Superior temporal gyrus (tissue), 1 donor: ENCODE measurements at regions not wholly inside any gene's neighbourhood (a gene's known extent, or its start where the extent isn't known, plus 50 kb on each side); places are given as distances from the start of the nearest gene placed in this dataset.
A peak's percentile ranks its signal among the peaks of the same experiment; 100 is the strongest.
"Not testable (repeated sequence)": the region's sequence is repeated elsewhere in the genome, so short reads cannot be mapped to it uniquely, and the experiment has no call there.

Source experiments
- DNase-seq: peaks from one replicate; pipeline ENCODE4 v3.0.0-alpha.2; 2016; ENCODE audit errors: extremely low spot score

- DNase-seq, result no peak
These were observed 486.5 kb downstream of the NUP35 start for GRCh38 chr2:183610724-183611123.

GRCh38 chr2:183614799-183615435 is 490.7 kb downstream of the NUP35 start:
- peak; percentile 62 for DNase-seq

- DNase-seq, result no peak
These were observed 499.0 kb downstream of the NUP35 start for GRCh38 chr2:183623227-183623626.

- DNase-seq, result no peak
These were observed 506.7 kb downstream of the NUP35 start for GRCh38 chr2:183630964-183631363.

GRCh38 chr2:183656121-183656520 is 531.9 kb downstream of the NUP35 start:
- peak; percentile 27 for DNase-seq

- no peak for DNase-seq
These were observed 541.2 kb downstream of the NUP35 start for GRCh38 chr2:183665425-183665824.

DNA sequence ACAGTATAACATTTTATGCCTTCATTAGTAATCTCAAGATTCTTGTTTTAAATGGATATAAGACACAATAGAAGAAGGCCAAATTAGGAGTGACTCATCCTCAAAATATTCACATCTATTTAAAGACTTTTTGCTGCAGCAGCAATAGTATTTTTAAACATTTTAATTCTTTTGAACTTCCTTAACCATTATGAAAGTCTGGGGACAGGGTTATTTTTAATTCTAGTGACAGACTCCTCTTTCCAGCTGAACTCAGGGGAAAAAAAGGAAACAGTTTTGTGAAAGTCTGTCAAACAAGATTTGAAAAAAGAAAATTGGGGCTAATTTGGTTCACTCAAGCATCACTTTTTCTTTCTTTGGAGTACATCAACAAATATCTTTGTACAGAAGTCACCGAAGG is 541.8 kb downstream of the NUP35 start:
- DNase-seq, result peak; percentile 44

DNA sequence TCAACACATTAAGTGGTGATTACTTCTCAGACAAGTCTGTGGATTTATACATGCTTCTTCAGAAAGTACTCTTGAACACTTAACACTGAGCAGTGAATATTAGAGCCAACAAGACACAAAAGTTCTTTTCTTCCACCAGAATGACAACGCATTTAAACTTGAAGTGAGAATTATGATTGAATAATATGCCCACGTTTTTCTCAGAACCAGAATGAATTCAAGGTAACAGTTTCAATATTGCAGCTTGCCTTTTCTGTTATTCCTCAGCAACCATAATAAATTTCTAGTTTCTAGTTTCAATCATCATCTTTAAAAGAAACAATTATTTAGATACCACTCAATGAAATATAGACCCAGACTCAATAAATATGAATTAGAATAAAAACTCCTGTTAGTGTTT is 547.0 kb downstream of the NUP35 start:
- DNase-seq, result no peak

DNA sequence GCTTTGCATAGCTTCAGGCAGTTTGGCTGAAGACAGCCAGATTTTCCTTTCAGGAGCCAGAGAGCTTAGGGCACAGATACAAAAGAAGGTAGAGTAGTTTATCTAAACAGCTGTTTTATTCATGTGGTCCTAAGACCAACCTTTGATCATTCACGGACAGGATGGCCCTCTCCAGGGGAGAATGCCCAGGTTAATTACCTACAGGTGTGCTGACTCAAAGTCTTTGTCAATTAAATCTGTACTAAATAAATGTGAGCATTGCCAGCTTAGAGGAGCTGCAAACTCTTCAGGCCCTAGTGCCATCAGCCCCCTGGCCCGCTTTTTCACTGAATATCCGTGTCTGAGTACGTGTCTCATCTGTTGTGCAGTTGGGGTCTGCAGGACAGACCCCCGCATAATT is 554.7 kb downstream of the NUP35 start:
- no peak for DNase-seq

DNA sequence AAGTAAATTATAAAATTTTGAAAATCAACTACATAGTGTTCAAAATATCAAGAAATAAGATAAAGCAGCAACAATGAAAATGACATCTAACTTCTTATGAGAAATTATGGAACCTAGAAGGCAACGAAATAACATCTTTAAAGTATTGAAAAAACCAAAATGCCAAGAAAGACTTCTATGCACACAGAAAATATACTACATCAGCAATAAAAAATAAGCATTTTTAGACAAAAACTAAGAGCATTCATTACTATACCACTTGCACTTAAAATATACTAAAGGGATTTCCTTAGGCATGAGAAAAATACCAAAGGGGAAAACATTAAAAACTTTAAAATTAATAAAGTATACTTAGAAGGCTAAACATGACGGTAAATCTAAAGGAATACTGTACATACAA is 556.3 kb downstream of the NUP35 start:
- no peak for DNase-seq

GRCh38 chr2:183684686-183685085 is 560.4 kb downstream of the NUP35 start:
- DNase-seq, result no peak

GRCh38 chr2:183696028-183696427 is 571.8 kb downstream of the NUP35 start:
- no peak for DNase-seq

DNA sequence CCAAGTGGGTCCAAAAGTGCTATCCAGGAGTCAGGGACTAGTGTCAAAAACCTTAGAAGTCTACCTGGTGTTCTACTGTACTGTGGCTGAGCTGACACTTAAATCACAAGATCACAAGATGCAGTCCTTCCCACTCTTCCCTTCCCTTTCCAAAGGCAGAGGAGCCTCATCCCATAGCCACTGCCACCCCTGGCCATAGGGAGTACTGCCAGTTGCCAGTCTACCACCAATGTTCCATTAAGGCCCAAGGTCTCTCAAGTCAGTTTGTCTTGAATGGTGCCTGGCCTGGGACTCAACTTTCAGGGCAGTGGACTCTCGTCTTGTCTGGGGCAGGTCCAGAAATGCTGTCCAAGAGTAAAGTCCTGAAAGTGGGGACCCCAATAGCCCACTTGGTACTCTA is 585.6 kb downstream of the NUP35 start:
- no peak for DNase-seq

GRCh38 chr2:183718246-183718645 is 594.0 kb downstream of the NUP35 start:
- DNase-seq, result no peak

DNA sequence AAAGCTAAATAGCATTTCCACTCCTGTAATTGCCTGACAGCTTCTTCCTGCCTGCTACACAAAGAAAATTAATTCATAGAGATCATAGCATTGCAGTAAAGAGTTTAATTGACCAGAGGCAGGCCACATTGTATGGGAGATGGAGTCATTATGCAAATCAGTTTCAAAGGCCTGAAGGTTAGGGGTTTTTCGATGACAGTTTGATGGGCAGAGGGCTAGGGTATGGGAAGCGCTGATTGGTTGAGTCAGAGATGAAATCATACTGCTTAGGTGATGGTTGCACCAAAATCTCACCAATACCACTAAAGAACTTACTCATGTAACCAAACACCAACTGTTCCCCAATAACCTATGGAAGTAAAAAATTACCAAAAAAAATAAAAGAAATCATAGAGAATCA is 599.0 kb downstream of the NUP35 start:
- DNase-seq, result no peak

GRCh38 chr2:183729380-183729779 is 605.1 kb downstream of the NUP35 start:
- DNase-seq, result no peak

DNA sequence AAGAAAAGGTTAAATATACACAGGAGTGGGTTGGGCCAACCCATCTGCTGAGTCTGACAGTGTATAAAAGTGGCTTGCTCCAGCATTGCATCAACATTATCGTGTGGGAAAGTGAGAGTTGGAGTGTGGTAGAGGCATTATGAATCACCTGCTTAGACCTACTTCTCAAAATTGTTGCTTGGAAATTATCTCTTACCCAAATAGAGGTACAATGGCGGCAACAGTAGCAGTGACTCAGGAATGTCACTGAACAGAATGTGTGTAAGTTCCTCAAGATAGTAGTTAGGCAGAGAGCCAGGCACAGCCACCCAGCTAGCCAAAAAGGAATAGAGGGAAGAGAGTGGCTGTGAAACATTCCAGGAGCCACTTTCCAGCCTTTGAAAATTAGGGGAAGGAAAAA is 616.0 kb downstream of the NUP35 start:
- DNase-seq, result peak; percentile 64

GRCh38 chr2:183752571-183752970 is 628.3 kb downstream of the NUP35 start:
- DNase-seq, result no peak

DNA sequence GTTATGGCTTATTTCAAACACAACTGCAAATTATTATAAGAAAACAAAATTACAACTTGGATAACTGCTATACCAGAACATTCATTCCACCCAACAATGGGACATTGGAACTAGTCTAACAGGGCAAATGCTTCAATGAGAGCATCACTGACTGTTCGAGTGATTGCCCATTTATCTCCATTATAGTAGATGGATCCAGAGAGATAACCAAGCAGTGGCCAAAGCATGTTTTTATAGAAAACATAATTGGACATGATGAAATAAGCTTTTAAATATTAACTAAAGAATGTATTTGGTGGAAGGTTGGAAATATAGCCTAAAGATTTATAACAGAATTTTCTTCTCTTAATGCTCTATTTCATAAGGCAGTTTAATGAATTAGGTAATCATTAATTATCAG is 634.8 kb downstream of the NUP35 start:
- DNase-seq, result no peak

GRCh38 chr2:183773775-183774174 is 649.5 kb downstream of the NUP35 start:
- DNase-seq, result no peak

- no peak for DNase-seq
These were observed 655.8 kb downstream of the NUP35 start for GRCh38 chr2:183780072-183780471.

- DNase-seq, result no peak
These were observed 658.2 kb downstream of the NUP35 start for GRCh38 chr2:183782436-183782835.

GRCh38 chr2:183788796-183789195 is 664.6 kb downstream of the NUP35 start:
- not testable (repeated sequence) for DNase-seq
